ENCODE measurements at regions not wholly inside any gene's neighbourhood (a gene's known extent, or its start where the extent isn't known, plus 50 kb on each side); places are given as distances from the start of the nearest gene placed in this dataset.

DNA sequence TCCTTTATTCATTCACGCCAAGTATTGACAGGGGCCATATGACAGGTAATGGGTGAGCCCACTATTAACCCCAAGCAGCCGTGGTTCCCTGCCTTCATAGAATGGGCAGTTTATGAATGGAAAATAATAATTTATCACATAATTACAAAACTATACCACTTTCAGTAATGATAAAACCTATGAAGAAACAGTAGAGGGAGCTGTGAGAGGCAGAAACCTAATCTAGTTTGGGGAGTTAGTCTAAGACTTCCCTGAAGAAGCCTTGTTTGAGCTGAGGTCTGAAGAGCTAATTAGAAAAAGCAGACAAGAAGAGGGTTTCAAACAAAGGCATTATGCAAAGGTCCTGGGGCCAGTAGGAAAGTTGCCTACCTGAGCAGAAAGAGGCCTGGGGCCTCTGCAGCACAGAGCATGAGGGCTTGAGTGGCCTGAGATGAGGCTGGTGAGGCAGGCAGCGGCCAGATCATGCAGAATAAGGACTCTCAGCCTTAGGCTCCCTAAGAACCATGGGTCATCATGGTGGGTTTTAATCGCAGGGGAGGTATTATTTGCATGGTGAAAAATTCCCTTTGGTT is 142.8 kb downstream of the ATG4C start:
- H3K27ac ChIP-seq = no peak overlapping the region
- H3K4me1 ChIP-seq = no peaks in the 10 kb centered on the region
- H3K4me3 ChIP-seq = no peak overlapping the region
- no peak for TF ChIP-seq POLR2A (IDR thresholded peaks at IDR 0.05)
- TF ChIP-seq, protein P1, sequence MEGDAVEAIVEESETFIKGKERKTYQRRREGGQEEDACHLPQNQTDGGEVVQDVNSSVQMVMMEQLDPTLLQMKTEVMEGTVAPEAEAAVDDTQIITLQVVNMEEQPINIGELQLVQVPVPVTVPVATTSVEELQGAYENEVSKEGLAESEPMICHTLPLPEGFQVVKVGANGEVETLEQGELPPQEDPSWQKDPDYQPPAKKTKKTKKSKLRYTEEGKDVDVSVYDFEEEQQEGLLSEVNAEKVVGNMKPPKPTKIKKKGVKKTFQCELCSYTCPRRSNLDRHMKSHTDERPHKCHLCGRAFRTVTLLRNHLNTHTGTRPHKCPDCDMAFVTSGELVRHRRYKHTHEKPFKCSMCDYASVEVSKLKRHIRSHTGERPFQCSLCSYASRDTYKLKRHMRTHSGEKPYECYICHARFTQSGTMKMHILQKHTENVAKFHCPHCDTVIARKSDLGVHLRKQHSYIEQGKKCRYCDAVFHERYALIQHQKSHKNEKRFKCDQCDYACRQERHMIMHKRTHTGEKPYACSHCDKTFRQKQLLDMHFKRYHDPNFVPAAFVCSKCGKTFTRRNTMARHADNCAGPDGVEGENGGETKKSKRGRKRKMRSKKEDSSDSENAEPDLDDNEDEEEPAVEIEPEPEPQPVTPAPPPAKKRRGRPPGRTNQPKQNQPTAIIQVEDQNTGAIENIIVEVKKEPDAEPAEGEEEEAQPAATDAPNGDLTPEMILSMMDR (IDR thresholded peaks at IDR 0.05) = no peak
- 70 to 78% methylated on average over 4 of the region's 4 CpGs for WGBS, 2 donors
- no peaks in the 10 kb centered on the region for H3K36me3 ChIP-seq (replicated peaks in 1 of 2; ENCODE audit: insufficient read depth in 1 of 2, low read depth in 2 of 2)
- ATAC-seq = no peak
- no peak for DNase-seq
- intact Hi-C loops (cut with DNase I) = no loop called here
- H3K9me3 ChIP-seq = no peaks in the 10 kb centered on the region
- H3K27me3 ChIP-seq = no peaks in the 10 kb centered on the region

DNA sequence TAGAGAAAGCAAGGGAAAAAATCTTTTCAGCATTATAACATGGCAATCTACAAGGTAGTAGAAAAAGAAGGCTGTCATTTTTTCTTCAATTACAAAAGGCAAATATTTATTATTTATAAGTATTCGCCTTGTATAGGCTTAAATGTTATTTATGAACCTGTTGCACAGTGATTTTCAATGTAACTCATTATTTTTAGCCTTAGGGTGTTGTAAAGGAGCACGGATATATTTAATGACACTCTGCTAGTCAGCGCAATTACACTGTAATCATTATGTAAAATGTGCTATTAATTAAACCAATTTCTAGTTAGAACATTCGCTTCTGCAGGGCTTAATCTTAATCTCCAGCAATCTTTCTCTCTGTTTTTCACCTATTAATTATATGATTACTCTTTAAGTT is 145.0 kb downstream of the ATG4C start:
- Histone ChIP-seq H3K4me1 (no peaks in the 10 kb centered on the region), H3K27me3 (no peaks in the 10 kb centered on the region), H3K9me3 (no peaks in the 10 kb centered on the region), H3K27ac (no peak overlapping the region), H3K4me3 (no peak overlapping the region), H3K36me3 (replicated peaks in 1 of 2; ENCODE audit: insufficient read depth in 1 of 2, low read depth in 2 of 2) (no peaks in the 10 kb centered on the region)
- TF ChIP-seq, protein P1 (IDR thresholded peaks at IDR 0.05) = no peak
- no peak for TF ChIP-seq POLR2A (IDR thresholded peaks at IDR 0.05)
- ATAC-seq = no peak
- DNase-seq = no peak
- intact Hi-C loops (cut with DNase I) = no loop called here
- WGBS, 2 donors = 77 to 81% methylated on average over 4 of the region's 4 CpGs

DNA sequence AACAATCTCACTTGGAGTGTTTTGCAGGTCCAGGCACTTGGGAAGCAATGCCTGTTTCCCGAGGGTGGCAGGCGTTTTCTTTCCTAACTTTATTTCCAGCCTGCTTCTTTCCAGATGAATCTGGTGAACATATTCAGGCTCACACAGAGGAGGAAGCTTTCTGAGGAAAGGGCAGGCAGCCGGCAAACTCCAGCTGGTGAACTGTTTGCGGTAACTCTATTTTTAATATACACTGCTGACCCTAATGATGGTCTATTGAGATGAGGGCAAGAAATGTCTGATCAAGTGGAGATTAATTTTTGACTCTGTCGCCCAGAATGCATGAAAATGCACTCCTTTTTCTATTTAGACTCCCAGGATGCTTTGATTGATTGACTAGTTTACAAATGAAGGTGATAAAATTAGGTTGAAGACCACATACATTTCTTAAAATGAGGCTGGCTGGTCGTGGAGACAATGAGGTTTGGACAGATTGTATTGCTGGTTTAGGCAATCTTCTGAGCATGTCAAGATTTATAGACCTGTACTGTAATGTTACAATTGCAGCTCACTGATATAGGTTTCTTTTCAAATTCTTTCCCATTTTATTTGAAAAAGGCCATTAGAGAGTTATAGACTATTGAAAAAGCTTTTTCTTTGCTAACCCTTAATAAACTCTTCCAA is 153.8 kb downstream of the ATG4C start:
- Histone ChIP-seq H3K27ac (no peak overlapping the region), H3K4me1 (no peaks in the 10 kb centered on the region), H3K9me3 (no peaks in the 10 kb centered on the region), H3K36me3 (replicated peaks in 1 of 2; ENCODE audit: insufficient read depth in 1 of 2, low read depth in 2 of 2) (no peaks in the 10 kb centered on the region), H3K4me3 (no peak overlapping the region), H3K27me3 (no peaks in the 10 kb centered on the region)
- no peak for ATAC-seq
- DNase-seq = no peak
- intact Hi-C loops (cut with DNase I) = no loop called here
- no peak for TF ChIP-seq POLR2A (IDR thresholded peaks at IDR 0.05)
- TF ChIP-seq, protein P1 (IDR thresholded peaks at IDR 0.05) = no peak
- WGBS, 2 donors = 63 to 65% methylated on average over 6 of the region's 6 CpGs

DNA sequence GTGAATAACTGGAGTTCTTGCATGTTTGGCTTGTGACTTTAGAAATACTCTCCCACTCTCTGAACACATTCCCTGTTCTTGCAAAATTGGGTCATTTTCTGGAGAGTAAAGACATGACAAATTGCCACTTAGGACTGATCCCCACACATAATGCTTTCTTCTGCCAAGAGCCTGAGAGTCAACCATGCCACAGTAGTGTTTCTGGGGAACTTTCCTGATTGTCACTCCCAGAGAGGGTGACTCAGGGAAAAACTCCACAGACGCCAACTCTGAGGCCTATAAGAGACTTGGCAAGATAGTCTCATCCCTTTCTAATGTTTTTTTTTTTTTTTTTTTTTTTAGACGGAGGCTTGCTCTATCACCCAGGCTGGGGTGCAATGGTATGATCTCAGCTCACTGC is 157.8 kb downstream of the ATG4C start:
- ATAC-seq = no peak
- Histone ChIP-seq H3K36me3 (replicated peaks in 1 of 2; ENCODE audit: insufficient read depth in 1 of 2, low read depth in 2 of 2) (no peaks in the 10 kb centered on the region), H3K9me3 (no peaks in the 10 kb centered on the region), H3K27me3 (no peaks in the 10 kb centered on the region), H3K4me3 (no peak overlapping the region), H3K27ac (no peak overlapping the region), H3K4me1 (no peaks in the 10 kb centered on the region)
- TF ChIP-seq, protein P1 (IDR thresholded peaks at IDR 0.05) = no peak
- TF ChIP-seq POLR2A (IDR thresholded peaks at IDR 0.05) = no peak
- peak in 1 of 4 donors; percentile 4 for DNase-seq
- 49 to 54% methylated on average over 2 of the region's 2 CpGs for WGBS, 2 donors
- intact Hi-C loops (cut with DNase I) = no loop called here

DNA sequence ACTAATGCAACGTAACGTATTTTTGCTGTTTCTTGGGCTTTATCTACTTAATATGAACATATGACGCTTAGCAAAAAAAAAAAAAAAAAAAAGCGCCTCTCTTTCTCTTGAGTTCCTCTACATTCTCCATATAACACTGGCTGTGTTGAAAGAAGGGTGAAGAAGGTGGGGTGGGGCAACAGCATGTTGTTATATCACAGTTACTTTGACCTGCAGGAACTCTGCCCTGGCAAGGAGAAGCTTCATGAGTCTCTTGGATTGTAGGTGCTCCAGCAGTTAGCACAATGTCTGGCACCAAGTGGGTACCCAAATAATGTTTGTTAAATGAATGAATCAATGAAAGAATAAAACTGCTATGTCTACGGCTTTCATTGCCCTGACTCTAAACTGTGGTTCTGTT is 162.6 kb downstream of the ATG4C start:
- intact Hi-C loops (cut with DNase I) = no loop called here
- no peak for DNase-seq
- no peaks in the 10 kb centered on the region for H3K36me3 ChIP-seq (replicated peaks in 1 of 2; ENCODE audit: insufficient read depth in 1 of 2, low read depth in 2 of 2)
- no peaks in the 10 kb centered on the region for H3K27me3 ChIP-seq
- no peak overlapping the region for H3K4me3 ChIP-seq
- no peaks in the 10 kb centered on the region for H3K9me3 ChIP-seq
- WGBS, 2 donors = 71 to 73% methylated on average over 5 of the region's 5 CpGs
- ATAC-seq = no peak
- TF ChIP-seq, protein P1 (IDR thresholded peaks at IDR 0.05) = no peak
- TF ChIP-seq POLR2A (IDR thresholded peaks at IDR 0.05) = no peak
- no peaks in the 10 kb centered on the region for H3K4me1 ChIP-seq
- H3K27ac ChIP-seq = no peak overlapping the region

Measured in body of pancreas (tissue), 4 donors.